Activated B cell treated with CpG ODN at 0.5 μM for 24 hours (primary cell): ENCODE measurements at regions not wholly inside any gene's neighbourhood (a gene's known extent, or its start where the extent isn't known, plus 50 kb on each side); places are given as distances from the start of the nearest gene placed in this dataset.

ENCODE experiments used
- ATAC-seq: fragments of 200-7000 bp; cut with Tn5 transposase; one replicate; pipeline ENCODE4 v1.10.0; 2021; ENCODE audit warnings: low read depth, mild to moderate bottlenecking, moderate library complexity
- CTCF ChIA-PET: fragments of 350-600 bp; sonication (Branson Sonifier 250); formaldehyde crosslinking; loops from one replicate; lab custom pipeline; 2021; ENCODE audit warnings: antibody characterized with exemption; lab: Charles Lee
- POLR2A ChIA-PET: fragments of 350-600 bp; sonication (Branson Sonifier 250); formaldehyde crosslinking; loops from one replicate; lab custom pipeline; 2021; ENCODE audit warnings: antibody characterized with exemption; lab: Charles Lee
- DNase-seq: peaks from one replicate; pipeline ENCODE4 v3.0.0; 2022
- H3K27ac Mint-ChIP-seq: one replicate; pipeline ENCODE4 v1.8.0; 2020; ENCODE audit warnings: mixed read lengths
- H3K27me3 Mint-ChIP-seq: one replicate; pipeline ENCODE4 v1.8.0; 2021; ENCODE audit warnings: mixed read lengths
- H3K36me3 Mint-ChIP-seq: one replicate; pipeline ENCODE4 v1.8.0; 2021; ENCODE audit warnings: low read depth, mixed read lengths
- H3K4me1 Mint-ChIP-seq: one replicate; pipeline ENCODE4 v1.8.0; 2021; ENCODE audit warnings: mixed read lengths
- H3K4me3 Mint-ChIP-seq: one replicate; pipeline ENCODE4 v1.8.0; 2020; ENCODE audit warnings: mild to moderate bottlenecking, mixed read lengths
- H3K9me3 Mint-ChIP-seq: one replicate; pipeline ENCODE4 v1.8.0; 2020; ENCODE audit warnings: mixed read lengths
- intact Hi-C: fragments of 100-400 bp; cut with micrococcal nuclease; formaldehyde crosslinking; loops from one replicate; pipeline ENCODE4 v1.15.1; 2024
- TF ChIP-seq, protein P1 (sequence below): fragments of 200-600 bp; IDR thresholded peaks from one replicate; pipeline ENCODE4 v1.8.0; 2022; ENCODE audit warnings: antibody characterized with exemption, mild to moderate bottlenecking

DNA sequence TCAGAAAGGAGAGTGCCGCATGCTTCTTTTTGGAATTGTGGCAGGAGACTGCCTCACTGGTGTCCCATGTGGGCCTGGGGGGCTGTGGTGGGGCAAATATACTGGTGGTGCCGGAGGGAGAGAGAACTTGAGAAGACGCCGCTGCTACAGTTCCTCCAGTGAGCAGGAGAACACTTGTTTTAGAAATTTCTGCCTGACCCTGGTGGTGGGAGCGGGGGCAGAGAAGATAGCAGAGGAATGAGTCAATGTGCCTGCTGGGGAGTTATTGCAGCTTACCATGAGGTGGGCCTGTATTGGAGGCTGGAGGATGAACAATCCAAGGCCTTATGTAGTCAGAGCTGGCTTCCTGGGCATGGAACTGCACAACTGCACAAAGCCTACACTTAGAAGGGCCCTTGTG, 211.8 kb downstream of the SNAPC1 start:
- ATAC-seq (no peak), DNase-seq (no peak)
- peaks cover 3% of the 10 kb centered on the region for H3K9me3 Mint-ChIP-seq
- H3K36me3 Mint-ChIP-seq: peaks cover 4% of the 10 kb centered on the region
- TF ChIP-seq, protein P1, sequence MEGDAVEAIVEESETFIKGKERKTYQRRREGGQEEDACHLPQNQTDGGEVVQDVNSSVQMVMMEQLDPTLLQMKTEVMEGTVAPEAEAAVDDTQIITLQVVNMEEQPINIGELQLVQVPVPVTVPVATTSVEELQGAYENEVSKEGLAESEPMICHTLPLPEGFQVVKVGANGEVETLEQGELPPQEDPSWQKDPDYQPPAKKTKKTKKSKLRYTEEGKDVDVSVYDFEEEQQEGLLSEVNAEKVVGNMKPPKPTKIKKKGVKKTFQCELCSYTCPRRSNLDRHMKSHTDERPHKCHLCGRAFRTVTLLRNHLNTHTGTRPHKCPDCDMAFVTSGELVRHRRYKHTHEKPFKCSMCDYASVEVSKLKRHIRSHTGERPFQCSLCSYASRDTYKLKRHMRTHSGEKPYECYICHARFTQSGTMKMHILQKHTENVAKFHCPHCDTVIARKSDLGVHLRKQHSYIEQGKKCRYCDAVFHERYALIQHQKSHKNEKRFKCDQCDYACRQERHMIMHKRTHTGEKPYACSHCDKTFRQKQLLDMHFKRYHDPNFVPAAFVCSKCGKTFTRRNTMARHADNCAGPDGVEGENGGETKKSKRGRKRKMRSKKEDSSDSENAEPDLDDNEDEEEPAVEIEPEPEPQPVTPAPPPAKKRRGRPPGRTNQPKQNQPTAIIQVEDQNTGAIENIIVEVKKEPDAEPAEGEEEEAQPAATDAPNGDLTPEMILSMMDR: no peak
- no peak overlapping the region for H3K4me3 Mint-ChIP-seq
- ChIA-PET CTCF (no interaction called here), POLR2A (no interaction called here)
- no peaks in the 10 kb centered on the region for H3K4me1 Mint-ChIP-seq
- H3K27ac Mint-ChIP-seq: no peak overlapping the region
- H3K27me3 Mint-ChIP-seq: peaks cover 6% of the 10 kb centered on the region
- intact Hi-C loops: no loop called here

DNA sequence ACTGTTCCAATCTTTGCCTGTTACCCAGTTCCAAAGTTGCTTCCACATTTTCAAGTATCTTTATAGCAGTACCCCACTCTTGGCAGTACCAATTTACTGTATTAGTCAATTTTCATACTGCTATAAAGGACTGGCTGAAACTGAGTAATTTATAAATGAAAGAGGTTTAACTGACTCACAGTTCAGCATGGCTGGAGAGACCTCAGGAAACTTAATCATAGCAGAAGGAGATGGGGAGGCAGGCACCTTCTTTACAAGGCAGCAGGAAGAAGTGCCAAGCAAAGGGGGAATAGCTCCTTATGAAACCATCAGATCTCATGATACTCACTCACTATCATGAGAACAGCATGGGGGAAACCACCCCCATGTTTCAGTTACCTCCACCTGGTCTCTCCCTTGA, 215.0 kb downstream of the SNAPC1 start:
- intact Hi-C loops: no loop called here
- TF ChIP-seq, protein P1: no peak
- Mint-ChIP-seq H3K9me3 (peaks cover 5% of the 10 kb centered on the region), H3K4me1 (no peaks in the 10 kb centered on the region), H3K4me3 (no peak overlapping the region), H3K27me3 (peaks cover 6% of the 10 kb centered on the region), H3K36me3 (peaks cover 4% of the 10 kb centered on the region), H3K27ac (no peak overlapping the region)
- ChIA-PET POLR2A (no interaction called here), CTCF (no interaction called here)
- DNase-seq: no peak
- no peak for ATAC-seq

DNA sequence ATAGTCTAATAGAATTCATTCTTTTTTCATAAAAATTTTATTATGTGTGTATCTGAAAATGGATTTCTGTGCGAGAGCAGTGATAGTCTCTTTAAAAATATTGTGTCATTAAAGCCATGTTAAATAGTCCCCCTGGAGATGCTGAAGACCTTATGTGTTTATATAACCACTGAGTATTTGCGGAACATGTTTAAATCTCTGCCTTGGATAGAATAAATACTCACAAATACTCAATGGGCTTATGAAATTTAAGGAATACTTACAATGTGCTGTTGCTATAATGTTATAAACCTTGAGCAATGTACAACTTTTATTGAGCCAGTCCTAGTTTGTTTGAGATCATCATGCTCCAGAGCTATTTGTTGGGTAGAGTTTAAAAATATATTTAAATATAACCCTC, 226.0 kb downstream of the SNAPC1 start:
- ATAC-seq (no peak), DNase-seq (no peak)
- ChIA-PET CTCF (no interaction called here), POLR2A (no interaction called here)
- Mint-ChIP-seq H3K9me3 (no peaks in the 10 kb centered on the region), H3K27ac (no peak overlapping the region), H3K27me3 (no peaks in the 10 kb centered on the region), H3K36me3 (no peaks in the 10 kb centered on the region), H3K4me1 (no peaks in the 10 kb centered on the region), H3K4me3 (no peak overlapping the region)
- TF ChIP-seq, protein P1: no peak
- intact Hi-C loops: no loop called here

DNA sequence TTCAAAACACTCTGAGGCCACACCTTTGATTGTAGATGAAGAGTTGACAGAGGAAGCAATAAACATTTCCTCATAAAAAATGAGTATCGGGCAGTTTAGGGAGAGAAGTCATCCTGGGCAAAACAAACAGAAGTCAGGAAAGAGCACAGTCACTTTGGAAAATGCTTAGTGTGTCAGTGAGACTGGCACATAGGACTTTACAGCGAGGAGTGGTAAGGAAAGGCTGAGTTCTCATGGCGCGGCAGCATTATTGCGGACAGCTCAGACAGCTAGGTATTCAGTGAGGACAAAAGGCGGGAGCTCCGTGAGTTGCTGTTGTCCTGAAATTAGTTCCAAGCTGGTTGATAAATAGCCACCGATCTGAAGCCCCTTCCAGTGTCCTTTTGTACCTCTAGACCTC, 229.9 kb downstream of the SNAPC1 start:
- no peak for ATAC-seq
- Mint-ChIP-seq H3K9me3 (no peaks in the 10 kb centered on the region), H3K36me3 (no peaks in the 10 kb centered on the region), H3K27me3 (no peaks in the 10 kb centered on the region), H3K4me1 (no peaks in the 10 kb centered on the region), H3K4me3 (no peak overlapping the region), H3K27ac (no peak overlapping the region)
- TF ChIP-seq, protein P1: no peak
- ChIA-PET POLR2A (no interaction called here), CTCF (no interaction called here)
- intact Hi-C loops: no loop called here
- DNase-seq: no peak

DNA sequence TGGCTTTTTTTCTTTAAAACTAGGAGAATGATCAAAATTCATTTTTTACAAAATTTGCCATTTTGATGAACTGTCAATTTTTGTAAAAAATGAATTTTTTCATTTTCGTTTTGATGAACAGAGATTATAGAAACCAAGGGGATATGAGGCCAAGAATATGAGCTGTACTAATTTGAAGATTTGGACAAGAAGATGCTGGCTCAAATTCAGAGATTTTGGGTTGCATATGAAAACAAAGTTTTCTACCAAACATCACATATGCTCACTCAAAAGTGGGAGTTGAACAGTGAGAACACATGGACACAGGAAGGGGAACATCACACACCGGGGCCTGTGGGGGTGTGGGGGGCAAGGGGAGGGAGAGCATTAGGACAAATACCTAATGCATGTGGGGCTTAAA, 230.7 kb downstream of the SNAPC1 start:
- Mint-ChIP-seq H3K9me3 (no peaks in the 10 kb centered on the region), H3K4me1 (no peaks in the 10 kb centered on the region)

More for the DNA sequence above, 230.7 kb downstream of the SNAPC1 start:
- H3K27me3 Mint-ChIP-seq: no peaks in the 10 kb centered on the region
- CTCF ChIA-PET: no interaction called here
- no peak for DNase-seq
- intact Hi-C loops: no loop called here
- H3K36me3 Mint-ChIP-seq: no peaks in the 10 kb centered on the region
- H3K27ac Mint-ChIP-seq: no peak overlapping the region
- H3K4me3 Mint-ChIP-seq: no peak overlapping the region
- POLR2A ChIA-PET: no interaction called here
- ATAC-seq: no peak
- TF ChIP-seq, protein P1: no peak
